ENCODE measurements at regions not wholly inside any gene's neighbourhood (a gene's known extent, or its start where the extent isn't known, plus 50 kb on each side); places are given as distances from the start of the nearest gene placed in this dataset.

DNA sequence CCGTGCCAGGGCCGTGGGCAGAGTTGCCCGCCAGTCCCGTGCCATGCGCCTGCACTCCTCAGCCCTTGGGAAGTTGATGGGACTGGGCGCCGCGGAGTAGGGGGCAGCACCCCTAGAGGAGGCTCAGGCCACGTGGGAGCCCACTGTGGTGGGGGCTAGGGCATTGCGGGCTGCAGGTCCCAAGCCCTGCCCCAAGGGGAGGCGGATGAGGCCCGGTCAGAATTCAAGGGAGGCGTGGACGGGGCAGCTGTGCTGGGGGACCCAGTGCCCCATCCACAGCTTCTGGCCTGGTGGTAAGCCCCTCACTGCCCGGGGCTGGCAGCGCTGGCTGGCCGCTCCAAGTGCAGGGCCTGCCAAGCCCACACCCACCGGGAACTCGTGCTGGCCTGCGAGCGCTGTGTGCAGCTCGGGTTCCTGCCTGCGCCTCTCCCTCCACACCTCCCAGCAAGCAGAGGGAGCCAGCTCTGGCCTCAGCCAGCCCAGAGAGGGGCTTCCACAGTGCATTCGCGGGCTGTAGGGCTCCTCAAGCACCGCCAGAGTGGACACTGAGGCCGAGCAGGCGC is 317.8 kb downstream of the HAO1 start:
- no peak overlapping the region for H3K4me3 ChIP-seq (ENCODE audit: low read depth in 2 of 2, low read length in 2 of 2)
- in situ Hi-C loops (cut with HindIII; ENCODE audit: low pct_unique_long_range_greater_than_20kb, low sequenced_read_pairs) (no loop called here), intact Hi-C loops (cut with micrococcal nuclease; ENCODE audit: unreplicated experiment) (no loop called here)
- TF ChIP-seq CTCF (IDR thresholded peaks at IDR 0.05), result no peak
- TF ChIP-seq POLR2AphosphoS5 (IDR thresholded peaks at IDR 0.05; ENCODE audit: low read depth, low read length), result no peak
- TF ChIP-seq TCF7L2 (IDR thresholded peaks at IDR 0.05; ENCODE audit: low read depth, low read length), result no peak
- TF ChIP-seq REST (IDR thresholded peaks at IDR 0.05; ENCODE audit: insufficient read depth in 1 of 2, low read depth in 2 of 2, low read length in 1 of 2), result no peak
- BruUV-seq (replicated peaks), result no TSS peak
- no peaks in the 10 kb centered on the region for H3K27me3 ChIP-seq (ENCODE audit: control insufficient read depth, insufficient read depth, low read length)
- no peak for DNase-seq (ENCODE audit: low read depth, low spot score)
- no peak for ATAC-seq
- no peak overlapping the region for H3K27ac ChIP-seq (ENCODE audit: low read length)
- ChIA-PET CTCF (no interaction called here), POLR2A (no interaction called here)
- H3K9me3 ChIP-seq (ENCODE audit: control insufficient read depth, insufficient read depth, low read depth, low read length), result no peaks in the 10 kb centered on the region
- H3K36me3 ChIP-seq (ENCODE audit: control insufficient read depth, insufficient read depth, low read length), result no peaks in the 10 kb centered on the region
- H3K4me1 ChIP-seq (ENCODE audit: control insufficient read depth, insufficient read depth, low read length), result no peaks in the 10 kb centered on the region

DNA sequence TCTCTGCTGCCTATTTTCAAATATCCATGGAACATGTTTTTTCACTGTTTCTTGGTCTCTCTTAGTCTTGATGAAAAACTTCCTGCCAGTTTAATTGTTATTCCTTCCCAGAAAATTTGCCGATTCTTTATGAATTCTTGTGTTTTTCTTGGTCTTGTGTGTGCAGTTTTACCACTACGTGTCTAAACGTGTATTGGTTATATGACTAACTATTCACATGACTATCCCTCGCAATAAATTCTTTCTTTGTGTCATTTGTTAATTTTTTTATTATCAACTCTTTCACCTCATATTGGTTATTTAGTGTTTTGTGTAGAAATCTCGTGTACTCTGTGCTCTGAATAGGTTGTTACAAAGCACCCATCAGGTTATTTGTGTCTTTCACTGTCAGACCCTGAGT is 315.4 kb downstream of the HAO1 start:
- Histone ChIP-seq H3K36me3 (ENCODE audit: control insufficient read depth, insufficient read depth, low read length) (no peaks in the 10 kb centered on the region), H3K27me3 (ENCODE audit: control insufficient read depth, insufficient read depth, low read length) (no peaks in the 10 kb centered on the region), H3K27ac (ENCODE audit: low read length) (no peak overlapping the region), H3K4me1 (ENCODE audit: control insufficient read depth, insufficient read depth, low read length) (no peaks in the 10 kb centered on the region), H3K4me3 (ENCODE audit: low read depth in 2 of 2, low read length in 2 of 2) (no peak overlapping the region), H3K9me3 (ENCODE audit: control insufficient read depth, insufficient read depth, low read depth, low read length) (no peaks in the 10 kb centered on the region)
- BruUV-seq (replicated peaks), result no TSS peak
- in situ Hi-C loops (cut with HindIII; ENCODE audit: low pct_unique_long_range_greater_than_20kb, low sequenced_read_pairs) (no loop called here), intact Hi-C loops (cut with micrococcal nuclease; ENCODE audit: unreplicated experiment) (no loop called here)
- no peak for ATAC-seq
- CTCF ChIA-PET, result no interaction called here
- TF ChIP-seq TCF7L2 (IDR thresholded peaks at IDR 0.05; ENCODE audit: low read depth, low read length), result no peak
- no peak for TF ChIP-seq REST (IDR thresholded peaks at IDR 0.05; ENCODE audit: insufficient read depth in 1 of 2, low read depth in 2 of 2, low read length in 1 of 2)
- no peak for TF ChIP-seq POLR2AphosphoS5 (IDR thresholded peaks at IDR 0.05; ENCODE audit: low read depth, low read length)
- no peak for TF ChIP-seq CTCF (IDR thresholded peaks at IDR 0.05)
- TF ChIP-seq SIN3A (IDR thresholded peaks at IDR 0.05; ENCODE audit: borderline replicate concordance, insufficient read depth, low read depth, low read length), result no peak
- DNase-seq (ENCODE audit: low read depth, low spot score), result no peak
- POLR2A ChIA-PET, result no interaction called here

Data from Panc1 (cell line).